Ecto neural progenitor cell (in vitro differentiated cells): ENCODE measurements at regions not wholly inside any gene's neighbourhood (a gene's known extent, or its start where the extent isn't known, plus 50 kb on each side); places are given as distances from the start of the nearest gene placed in this dataset.

Experiments used
- DNase-seq: peaks from one replicate; pipeline ENCODE4 v3.0.0-alpha.2; 2018; ENCODE audit warnings: low spot score

DNA sequence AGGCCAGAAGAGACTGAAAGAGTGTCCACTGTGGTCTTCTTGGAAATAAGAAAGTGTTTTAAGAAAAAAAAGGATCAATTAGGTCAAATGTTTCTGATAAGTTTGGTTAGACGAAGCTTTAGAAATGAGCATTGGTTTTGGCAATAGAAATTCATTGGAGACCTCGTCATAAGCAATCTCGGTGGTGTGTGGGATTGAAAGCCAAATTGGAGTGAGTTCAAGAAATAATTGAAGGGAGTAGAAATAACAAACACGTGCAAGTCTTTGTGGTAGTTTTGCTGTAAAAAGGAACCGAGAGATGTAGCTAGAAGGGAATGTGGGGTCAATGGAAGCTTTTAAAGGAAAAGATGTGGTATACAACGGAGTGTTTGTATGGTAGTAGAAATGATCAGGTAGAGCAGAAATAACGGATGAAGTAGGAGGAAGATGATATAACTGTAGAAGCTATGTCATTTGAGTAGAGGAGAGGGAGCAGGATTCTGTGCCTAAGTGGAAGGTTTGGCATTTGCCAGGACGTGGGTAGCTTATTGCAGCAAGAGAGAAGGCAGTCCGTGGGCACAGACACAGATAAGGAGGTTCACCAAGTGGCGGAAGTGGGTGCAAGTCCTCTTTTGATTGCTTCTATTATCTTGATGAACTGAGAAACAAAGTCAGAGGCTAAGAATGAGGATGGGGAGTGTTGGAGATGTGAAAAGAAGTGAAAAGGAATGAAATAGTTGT, 146.2 kb downstream of the DACT1 start:
- no peak for DNase-seq

DNA sequence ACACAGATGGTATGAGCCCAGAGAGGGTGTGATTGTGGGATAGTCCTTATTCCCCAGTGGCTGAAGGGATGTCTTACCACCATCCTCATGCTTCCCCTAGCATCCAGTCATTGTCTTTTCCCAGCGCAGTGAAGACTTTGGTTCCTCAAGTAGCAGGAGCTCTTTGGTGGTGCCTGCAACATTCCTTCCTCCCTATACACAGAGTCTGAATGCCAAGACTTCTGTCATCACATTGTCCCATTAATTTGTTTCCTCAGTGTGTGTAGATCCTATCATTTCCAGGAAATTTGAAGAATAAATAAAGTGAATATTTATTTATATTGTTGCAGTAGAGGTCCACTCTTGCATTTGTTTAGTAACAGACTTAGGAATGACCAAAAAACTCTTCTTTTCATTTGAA, 147.2 kb downstream of the DACT1 start:
- DNase-seq: no peak

DNA sequence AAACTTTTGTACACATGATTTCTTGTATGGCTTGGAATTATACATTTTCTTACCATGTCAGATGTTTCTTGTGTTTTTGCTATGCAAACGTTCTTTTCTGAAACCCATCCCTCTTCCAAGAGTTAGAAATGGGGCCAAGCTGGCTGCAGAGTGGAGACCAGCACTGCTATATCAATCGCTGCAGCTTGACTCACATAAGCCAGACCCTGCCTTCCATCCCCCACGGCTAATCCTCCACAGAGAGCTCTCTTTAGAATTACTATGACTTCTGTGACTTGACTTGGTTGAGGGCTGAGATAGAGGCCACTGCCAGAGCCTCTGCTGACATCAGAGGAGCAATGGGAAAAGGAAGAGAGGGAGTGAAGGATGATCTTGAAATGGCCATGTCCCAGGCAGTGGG, 147.9 kb downstream of the DACT1 start:
- no peak for DNase-seq

DNA sequence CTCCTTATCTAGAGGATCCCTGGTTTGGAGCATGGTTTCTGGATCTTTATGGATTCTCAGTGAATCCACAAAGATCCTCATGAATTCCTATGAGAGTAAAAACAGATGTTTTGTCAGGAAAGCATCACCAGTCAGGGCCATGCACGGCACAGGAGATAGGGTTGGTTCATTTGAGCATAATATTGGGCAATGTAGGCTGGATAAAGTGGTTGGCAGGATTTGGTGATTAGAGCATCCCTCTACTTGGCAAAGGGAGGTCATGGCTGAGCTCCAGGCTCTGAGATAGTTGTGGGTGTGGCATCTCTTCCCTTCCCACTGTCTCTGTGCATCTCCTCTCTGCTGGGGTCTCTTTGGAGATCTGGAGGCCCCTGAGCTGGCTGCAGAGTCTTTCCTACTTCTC, 149.8 kb downstream of the DACT1 start:
- no peak for DNase-seq

DNA sequence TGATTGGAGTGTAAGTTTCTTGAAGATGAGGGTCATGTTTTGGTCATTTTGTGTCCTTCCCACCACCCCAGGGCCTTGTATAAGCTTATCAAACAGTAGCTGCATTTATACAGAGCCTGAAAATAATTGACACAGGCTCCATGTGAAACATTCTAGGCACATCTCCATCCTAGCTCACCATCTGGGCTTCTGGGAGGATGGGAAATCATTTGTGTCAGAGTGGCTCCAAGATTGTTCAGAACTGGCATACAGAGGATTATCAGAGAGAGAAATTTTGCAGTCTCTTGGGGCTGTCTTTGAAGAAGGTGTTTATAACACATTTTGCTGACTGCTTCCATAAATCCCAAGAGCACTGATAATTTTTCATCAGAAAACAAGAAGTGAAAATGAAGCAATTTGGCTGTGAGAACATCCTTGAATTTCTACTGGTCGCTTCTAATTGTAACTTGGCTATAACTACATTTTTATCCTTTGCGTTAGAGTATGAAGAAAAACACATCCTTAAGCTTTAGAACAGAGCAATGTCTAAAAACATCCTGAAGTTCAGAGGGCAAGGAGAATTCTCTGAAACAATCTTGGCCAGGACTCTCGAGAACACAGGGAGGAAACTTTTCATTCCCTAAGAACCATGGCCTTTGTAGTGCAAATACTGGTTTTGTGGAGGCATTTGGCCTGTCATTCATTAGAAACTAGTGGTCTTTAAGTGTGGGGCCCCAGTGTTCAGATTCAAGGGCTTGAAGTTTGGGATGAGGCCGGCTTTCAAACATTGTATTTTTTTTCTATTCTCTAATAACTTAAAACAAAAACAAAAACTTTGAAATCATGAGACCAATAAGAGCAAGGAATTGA, 151.1 kb downstream of the DACT1 start:
- no peak for DNase-seq

DNA sequence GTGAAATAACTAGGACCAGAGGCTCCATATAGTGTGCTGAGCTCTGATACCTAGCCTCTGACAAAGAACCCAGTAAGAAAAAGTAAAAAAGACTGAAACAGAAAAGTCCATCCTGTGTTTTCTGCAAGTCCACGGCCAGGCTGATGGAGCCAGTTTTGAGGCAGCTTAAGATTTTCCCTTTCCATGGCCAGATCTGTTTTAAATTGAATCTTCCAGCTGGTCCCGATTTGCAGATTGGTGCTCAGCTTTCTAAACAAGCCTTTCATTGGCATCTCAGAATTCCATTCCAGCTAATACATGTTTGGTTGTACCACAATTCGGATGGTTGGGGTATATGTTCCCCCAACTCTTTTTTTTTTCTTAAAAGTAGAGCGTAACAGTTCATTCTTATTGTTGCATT, 152.0 kb downstream of the DACT1 start:
- DNase-seq: no peak

DNA sequence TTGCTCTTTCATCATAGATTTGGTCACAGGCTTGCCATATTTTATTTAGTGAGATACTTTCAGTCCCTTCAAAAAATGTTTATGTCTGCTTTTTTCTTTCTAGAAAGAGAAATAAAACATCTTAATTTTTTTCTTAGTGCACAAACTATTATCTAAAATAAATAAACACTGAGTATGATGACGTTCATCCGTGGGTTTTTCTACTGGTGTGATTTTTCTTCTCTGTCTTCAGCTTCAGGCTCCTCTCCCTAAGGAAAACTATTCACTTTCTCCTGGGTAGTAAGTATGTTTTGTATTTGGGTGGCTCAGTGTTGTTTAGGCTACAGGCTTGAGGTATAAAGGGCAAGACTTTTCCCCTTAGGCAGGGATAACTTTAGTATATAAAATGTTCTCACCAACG, 154.7 kb downstream of the DACT1 start:
- DNase-seq: no peak

DNA sequence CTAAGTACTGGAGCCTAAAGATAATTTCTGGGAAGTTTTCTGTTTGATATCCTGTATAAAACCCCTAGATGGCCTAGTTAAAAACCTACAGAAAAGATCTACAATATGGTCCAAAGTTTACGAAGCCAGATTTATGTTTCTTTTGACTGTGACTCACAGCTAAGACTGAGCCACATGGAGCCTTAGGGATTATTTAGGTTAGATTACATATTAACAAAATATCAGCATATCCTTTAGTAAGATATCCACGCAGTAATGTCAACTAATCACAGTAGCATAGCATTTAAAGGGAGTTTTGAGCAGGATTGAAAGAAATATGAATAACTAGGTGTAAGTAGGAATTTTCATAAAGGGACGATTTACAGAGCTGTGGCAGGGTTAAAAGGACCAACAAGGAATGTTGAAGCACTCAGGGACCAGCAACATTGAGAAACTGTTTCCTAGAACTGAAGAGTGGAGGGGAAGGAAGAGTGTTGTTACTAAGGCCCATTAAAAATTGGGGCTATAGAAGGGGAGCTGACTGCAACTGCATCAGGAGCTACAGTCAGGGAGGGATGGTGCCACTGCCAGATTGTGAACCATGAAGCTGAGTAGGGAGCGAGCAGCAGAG, 155.5 kb downstream of the DACT1 start:
- DNase-seq: no peak

DNA sequence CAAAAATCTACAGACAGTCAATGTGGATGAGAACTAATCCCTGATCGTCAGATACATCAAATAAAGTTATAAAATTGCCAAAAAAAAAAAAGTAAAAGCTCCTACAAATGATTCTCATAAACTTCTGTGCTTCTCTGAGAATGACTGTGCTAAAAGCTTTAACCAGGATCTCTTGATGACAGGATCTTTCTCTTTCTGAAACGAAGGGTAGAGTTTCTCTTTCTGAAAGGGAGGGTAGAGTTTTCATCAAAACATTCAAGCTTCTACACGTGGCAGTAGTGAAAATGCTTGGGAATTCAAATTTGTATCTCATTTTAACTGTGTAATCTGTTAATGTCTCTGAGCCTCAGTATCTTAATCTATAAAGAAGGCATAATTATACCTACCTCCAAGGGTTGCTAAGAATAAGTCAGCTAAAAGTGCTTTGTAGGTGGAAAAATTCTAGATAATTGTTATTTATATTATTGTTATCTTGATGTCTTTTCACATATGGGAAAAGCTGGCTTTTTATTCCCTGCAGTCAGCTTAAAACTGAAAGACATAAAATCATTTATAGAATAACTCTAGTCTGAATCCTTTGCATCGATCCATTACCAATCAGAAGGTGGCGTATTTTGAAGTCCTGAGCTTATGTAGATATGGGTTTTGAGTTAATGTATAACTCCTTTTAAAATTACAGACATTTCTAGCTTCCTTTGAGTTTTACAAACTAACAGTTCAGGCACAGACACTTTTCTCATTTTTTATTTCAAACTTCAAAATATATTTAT, 157.4 kb downstream of the DACT1 start:
- DNase-seq: no peak

DNA sequence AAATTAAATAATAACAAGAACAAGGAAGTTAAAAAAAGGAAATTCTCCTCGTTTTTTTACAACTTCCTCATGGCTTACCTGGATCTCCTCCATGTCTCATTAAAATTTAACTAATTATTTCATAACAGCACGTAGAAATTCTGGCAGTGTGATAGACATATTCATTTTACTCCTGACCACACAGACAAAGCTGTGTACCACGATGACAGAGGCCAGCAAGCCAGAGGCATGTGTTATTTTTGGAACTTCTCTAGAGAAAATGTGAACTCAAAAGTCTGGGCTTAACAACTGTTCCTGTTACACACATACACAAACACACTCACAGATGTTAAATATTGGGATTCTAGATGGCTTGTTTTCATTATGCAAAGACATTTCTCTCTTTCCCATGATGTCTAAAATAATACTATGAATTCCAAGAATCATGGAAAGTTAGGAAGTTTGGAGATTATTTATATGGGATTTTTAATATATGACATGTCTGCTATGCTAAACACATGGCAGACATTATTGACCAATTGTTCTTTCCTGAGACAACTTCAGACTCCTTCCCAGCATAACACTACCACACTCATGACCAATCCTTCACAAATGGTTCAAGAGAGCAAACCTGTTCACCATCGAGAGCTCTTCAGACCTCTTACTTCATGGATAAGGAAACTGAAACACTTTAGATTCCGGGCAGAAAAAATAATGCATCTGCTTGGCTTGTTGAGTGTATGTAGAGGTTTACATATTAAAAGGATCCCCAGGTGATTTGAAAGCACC, 158.7 kb downstream of the DACT1 start:
- DNase-seq: no peak

DNA sequence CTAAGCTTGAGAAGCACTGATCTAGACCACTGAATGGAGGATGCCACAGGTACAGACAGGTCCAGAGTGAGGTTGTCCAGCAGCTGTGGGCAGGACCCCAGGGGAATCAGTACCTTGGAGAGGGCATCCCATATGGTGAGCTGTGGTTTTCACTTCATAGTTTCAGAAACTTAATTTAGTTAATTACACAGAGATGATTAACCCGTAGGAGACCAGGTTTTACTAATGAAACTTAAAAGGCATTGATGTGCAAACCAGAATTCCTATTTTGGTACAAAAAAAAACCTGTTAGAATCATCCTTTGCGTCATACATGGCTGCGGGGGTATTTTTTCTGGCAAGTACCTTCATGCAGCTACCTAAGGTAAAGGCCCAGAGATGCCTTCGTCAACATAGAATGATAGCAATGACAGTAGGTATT, 159.3 kb downstream of the DACT1 start:
- DNase-seq: no peak

DNA sequence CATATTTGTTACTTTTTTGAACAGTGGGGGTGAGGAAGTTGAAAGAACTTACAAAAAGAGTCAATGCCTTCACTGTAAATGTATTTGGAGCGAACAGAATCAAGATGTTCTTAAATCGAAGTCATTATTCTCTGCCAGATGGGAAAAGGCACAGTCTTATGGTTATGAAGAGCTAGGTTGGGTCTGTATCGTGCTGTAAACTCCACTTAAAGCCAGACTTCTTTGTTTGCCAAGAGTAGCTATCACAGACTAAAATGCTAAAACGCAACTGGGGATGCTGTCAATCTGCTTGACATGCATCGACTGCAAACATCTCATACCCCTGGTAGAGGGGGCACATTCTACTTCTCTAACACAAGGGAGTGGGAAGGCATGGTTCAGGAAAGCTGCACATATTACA, 160.4 kb downstream of the DACT1 start:
- DNase-seq: no peak

DNA sequence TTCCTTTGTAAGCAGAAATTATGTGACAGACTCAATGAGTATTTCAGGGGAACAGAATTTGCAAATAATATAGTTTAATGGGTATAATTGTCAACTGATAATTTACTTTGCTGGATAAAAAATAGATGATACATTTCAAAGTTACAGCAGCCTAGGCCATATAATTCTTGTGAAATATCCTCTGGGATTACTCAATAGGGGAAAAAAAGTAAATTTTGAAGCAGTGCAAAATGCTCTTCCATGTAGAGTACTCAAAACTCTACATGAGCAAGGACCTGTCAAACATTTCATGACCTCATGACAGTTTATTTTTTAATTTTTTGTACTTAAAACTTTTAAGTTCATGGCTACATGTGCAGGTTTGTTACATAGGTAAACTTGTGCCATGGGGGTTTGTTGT, 163.3 kb downstream of the DACT1 start:
- DNase-seq: no peak

DNA sequence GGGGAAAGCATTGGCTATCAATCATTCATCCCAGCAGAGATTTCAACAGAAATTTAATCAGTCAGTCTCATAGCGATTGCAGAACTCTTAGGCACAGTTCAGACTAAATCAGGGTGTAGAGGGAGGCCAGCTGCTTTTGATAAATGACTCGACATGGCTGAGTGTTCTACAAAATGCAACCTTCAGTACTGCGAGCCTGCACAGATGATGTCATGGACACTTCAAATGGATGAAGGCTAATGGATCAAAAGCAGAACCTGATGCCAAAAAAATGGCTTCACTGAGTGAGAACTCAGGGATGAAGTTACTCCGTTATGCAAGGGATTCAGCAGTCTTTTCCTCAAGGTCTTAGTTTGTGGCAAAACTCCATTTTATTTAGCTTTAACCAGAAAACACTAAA, 167.3 kb downstream of the DACT1 start:
- no peak for DNase-seq

DNA sequence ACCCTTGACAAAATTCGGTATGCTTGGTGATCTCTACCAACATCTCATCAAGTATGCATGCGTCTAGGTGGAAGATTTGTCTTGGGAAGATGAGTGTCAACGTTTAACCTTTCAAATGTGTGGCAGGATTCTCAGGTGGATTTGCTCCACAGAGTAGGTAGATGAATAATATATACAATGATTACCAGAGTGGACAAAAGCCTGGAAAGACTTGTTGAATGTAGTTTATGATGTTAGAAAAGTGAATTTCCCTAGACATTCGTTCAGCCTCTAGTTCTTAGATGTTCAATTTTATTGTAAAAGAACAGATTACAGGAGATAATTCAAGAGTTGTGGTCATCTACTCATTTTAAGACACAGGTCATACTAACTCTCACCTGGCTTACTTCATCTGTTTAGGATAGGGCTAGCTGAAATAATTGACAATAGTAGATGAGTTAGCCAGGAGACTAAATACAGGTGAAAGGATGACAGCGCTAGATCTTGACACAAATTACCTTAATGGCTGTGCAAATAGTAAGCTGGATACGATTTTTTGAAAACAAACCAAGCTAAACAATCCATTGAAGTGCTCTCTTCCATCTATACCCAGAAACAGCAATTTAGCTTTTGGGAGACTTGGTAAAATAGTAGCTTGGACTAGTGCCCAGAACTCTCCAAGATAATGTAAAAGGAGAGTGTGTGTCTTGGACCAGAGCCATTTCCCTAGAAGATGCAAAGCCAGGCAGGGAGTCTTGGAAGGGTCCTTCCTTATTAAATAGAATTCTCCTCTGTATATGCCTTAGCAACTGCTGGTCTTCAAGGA, 168.0 kb downstream of the DACT1 start:
- no peak for DNase-seq

DNA sequence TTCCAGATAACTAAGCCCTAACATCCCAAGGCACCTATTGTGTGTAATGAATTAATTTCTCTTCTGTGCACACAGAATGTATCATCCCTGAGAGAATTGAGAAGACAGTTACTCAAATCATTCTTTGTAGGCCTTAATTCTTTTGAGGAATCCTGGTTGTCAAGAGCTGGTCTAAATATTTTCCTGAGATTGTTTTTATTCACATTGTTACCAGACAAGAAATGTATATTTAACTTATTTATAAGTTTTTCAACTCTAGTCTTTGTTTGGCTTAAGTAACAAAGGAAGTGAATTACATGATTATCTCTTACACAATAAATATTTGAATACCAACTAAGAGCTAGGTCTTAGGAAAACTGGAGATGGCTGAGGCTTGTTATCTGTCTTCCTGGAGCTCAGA, 169.4 kb downstream of the DACT1 start:
- DNase-seq: no peak

DNA sequence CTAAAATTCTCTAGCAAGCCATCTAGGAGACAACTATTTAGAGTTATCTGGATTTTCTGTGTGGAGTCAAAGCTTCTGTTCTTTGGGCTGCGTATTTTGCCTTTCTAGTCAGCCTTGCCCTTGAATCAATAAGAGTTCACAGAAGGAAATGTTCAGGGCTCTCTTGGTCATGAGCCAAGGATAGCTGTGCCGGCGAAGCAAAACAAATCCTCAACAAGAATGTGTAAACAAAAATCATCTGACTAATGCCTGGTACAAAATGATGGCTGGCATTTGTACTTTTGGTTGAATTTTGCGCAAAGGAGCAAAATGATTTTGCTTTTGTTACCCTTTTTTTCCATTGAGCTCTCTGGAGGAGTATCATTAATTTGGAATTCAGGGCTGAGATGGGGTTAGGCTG, 171.1 kb downstream of the DACT1 start:
- no peak for DNase-seq

DNA sequence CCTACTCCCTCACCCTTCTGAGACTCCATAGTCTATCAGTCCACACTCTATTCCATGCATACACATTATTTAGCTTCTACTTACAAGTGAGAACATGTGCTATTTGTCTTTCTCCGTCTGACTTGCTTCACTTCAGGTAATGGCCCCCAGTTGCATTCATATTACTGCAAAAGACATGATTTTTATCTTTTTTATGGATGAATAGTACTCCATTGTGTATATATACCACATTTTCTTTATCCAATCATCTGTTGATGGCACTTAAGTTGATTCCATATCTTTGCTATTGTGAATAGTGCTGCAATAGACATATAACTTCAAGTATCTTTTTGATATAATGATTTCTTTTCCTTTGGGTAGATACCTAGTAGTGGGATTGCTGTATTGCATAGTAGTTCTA, 171.8 kb downstream of the DACT1 start:
- DNase-seq: no peak

DNA sequence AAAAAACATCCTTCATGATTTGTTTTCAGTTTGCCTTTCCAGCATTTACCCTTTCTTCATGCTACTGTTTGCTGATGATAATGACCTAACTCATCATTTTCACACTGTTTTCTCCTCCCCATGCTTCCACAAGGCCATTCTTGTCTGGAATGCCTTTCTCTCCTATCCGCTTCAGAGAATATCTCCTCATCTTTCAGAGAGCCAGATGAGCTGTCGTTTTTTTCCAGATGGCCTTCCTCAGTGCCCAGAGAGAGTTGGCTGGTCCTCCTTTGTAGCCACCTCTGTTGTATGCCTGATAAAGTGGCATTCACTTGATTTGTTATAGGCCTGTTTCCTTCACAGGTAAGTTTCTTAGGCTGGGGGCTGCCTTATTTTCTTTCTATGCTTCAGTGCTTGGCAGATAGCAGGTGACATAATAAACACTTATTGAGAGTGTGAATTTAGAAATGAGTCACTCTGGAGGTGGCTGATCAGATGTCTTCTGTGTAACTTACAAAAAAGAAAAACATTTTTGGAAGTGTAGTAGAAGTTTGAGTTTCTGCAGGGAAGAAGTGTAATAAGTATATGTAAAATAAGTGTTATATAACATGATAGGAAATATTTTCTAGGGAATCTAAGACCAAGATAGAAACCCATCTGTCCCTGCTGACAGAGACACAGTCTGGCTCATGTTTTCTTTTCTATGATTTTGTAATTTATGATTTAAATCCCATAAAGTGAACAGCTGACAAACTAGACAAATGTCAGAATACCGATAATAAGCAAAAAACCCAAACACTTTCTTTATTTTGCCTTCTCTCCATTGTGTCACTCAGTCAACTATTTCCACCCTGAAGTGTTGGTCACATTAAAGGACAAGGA, 174.5 kb downstream of the DACT1 start:
- DNase-seq: no peak

DNA sequence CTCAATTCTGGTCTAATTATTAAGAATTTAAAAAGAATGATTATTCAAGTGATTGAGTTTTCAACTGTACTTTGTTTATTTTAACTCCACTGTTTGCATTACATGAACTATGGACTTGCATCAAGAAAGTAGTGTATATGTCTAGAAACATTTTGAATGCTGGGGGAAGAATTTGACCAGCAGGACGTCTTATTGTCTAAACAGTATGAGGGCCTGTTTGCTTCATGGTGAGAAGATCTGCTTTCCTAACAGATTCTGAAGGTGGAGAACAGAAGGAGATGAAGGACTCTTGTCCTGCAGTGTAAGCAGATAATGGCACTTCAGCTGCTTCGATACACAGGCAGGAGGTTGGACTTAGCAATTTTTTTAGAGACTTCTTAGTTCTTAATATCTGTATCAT, 176.0 kb downstream of the DACT1 start:
- no peak for DNase-seq
